NB4 (cell line): ENCODE measurements at regions not wholly inside any gene's neighbourhood (a gene's known extent, or its start where the extent isn't known, plus 50 kb on each side); places are given as distances from the start of the nearest gene placed in this dataset.

Source experiments
- DNase-seq: peaks from one replicate; pipeline ENCODE4 v3.0.0; 2010; ENCODE audit warnings: low read depth
- H3K4me3 ChIP-seq: one replicate; pipeline ENCODE4 v1.5.1; 2011; ENCODE audit warnings: mild to moderate bottlenecking, low read depth, low read length, moderate library complexity
- MYC ChIP-seq: IDR thresholded peaks from 2 replicates; pipeline ENCODE4 v1.6.1; 2011; ENCODE audit warnings: low read depth, low read length
- POLR2A ChIP-seq: IDR thresholded peaks from 2 replicates; pipeline ENCODE4 v1.6.1; 2011; ENCODE audit warnings: mild to moderate bottlenecking; ENCODE audit not compliant: insufficient read length; ENCODE audit errors: extremely low read depth
- TF ChIP-seq, protein P1 (sequence below): IDR thresholded peaks from one replicate; pipeline ENCODE4 v1.5.1; 2012; ENCODE audit warnings: low read depth, low read length
- TF ChIP-seq, protein P2 (sequence below): IDR thresholded peaks from 2 replicates; pipeline ENCODE4 v1.6.1; 2011; ENCODE audit warnings: low read depth, low read length

DNA sequence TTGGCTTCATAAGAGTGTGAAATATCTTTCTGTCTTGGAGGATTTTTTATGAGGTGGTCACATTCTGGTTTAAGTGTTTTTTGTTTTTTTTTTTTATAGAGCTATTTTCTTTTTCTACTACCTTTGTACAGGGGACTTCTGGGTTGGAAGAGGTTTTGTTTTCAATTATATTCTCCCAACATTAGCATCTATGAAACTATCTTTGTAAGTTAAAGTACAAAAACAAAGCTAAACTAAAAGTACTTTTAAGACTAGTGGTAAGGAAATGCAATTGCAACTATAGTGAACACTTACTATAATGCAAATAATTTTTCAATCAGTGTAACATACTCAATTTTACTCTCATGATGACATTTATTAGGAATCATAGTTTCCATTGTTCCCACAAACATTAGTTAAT is 688.2 kb downstream of the SI start:
- no peak overlapping the region for H3K4me3 ChIP-seq
- DNase-seq, result no peak
- TF ChIP-seq POLR2A, result no peak
- TF ChIP-seq, protein P1, sequence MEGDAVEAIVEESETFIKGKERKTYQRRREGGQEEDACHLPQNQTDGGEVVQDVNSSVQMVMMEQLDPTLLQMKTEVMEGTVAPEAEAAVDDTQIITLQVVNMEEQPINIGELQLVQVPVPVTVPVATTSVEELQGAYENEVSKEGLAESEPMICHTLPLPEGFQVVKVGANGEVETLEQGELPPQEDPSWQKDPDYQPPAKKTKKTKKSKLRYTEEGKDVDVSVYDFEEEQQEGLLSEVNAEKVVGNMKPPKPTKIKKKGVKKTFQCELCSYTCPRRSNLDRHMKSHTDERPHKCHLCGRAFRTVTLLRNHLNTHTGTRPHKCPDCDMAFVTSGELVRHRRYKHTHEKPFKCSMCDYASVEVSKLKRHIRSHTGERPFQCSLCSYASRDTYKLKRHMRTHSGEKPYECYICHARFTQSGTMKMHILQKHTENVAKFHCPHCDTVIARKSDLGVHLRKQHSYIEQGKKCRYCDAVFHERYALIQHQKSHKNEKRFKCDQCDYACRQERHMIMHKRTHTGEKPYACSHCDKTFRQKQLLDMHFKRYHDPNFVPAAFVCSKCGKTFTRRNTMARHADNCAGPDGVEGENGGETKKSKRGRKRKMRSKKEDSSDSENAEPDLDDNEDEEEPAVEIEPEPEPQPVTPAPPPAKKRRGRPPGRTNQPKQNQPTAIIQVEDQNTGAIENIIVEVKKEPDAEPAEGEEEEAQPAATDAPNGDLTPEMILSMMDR, result no peak
- TF ChIP-seq, protein P2, sequence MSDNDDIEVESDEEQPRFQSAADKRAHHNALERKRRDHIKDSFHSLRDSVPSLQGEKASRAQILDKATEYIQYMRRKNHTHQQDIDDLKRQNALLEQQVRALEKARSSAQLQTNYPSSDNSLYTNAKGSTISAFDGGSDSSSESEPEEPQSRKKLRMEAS, result no peak

DNA sequence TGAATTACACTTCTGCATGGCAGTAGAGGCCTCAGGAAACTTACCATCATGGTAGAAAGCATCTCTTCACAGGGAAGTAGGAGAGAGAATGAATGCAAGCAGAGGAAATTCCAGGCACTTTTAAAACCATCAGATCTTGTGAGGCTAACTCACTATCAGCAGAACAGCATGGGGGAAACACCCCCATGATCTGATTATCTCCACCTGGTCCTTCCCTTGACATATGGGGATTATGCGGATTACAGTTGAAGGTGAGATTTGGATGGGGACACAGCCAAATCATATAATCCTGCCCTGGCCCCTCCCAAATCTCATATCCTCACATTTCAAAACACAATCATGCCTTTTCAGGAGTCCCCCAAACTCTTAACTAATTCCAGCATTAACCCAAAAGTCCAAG is 691.1 kb downstream of the SI start:
- H3K4me3 ChIP-seq, result no peak overlapping the region
- TF ChIP-seq POLR2A, result no peak
- TF ChIP-seq, protein P1, result no peak
- no peak for TF ChIP-seq MYC
- TF ChIP-seq, protein P2, result no peak
- DNase-seq, result no peak

DNA sequence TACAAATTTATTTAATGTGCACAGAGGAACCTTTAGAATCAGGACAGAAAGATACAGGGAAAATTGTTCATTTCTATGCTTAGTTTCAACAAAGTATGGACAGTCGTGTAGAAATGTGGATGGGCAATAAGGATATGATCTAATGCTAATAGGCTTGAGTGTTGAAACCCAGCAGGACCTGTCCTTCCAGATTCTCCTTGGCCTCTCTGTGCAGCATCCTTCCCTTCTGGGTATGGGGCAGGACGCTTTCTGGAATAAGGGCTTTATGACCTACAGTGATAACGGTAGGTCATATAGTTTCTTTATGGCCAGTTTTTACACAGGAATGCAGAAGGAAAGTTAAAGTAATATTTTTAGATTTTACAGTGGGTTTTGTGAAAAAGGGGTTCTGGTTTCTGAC is 698.1 kb downstream of the SI start:
- no peak overlapping the region for H3K4me3 ChIP-seq
- TF ChIP-seq, protein P2, result no peak
- TF ChIP-seq POLR2A, result no peak
- TF ChIP-seq, protein P1, result no peak
- no peak for TF ChIP-seq MYC
- DNase-seq, result no peak

DNA sequence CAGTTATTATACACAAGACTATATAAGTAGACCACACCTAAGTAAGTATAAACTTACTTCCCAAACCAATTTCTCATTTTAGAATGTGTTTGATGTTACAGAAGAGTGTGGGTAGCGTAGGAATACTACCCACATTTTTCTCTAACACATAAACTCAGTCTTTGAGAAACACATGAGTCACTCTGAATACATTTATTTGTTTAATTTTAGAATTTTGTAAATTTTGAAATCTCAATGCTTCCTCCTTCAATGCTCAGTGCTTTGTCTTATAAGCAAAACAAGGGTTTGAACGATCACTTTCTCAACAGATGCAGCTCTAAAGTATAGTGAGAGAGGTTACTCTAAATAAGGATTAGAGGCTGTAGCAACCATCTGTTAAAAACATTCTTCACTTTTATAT is 700.8 kb downstream of the SI start:
- no peak for DNase-seq
- no peak overlapping the region for H3K4me3 ChIP-seq
- TF ChIP-seq, protein P1, result no peak
- TF ChIP-seq, protein P2, result no peak
- TF ChIP-seq POLR2A, result no peak
- no peak for TF ChIP-seq MYC

DNA sequence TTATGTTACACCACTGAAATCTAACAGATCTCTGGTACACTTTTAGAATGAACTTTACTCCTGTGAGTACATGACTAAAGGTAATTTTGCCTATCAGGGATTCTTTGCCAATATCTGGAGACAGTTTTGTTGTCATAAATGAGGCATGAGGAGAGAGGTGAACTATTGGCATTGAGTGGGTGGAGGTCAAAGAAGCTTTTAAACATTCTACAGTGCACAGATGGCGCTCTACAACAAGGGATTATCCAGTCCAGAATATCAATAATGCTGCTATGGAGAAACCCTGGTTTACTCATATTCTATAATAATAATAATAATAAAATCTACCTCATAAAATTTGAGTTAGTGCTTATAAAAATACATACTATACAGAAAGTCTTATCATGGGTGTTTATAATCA is 702.3 kb downstream of the SI start:
- DNase-seq, result no peak
- no peak overlapping the region for H3K4me3 ChIP-seq
- TF ChIP-seq, protein P1, result no peak
- TF ChIP-seq, protein P2, result no peak
- no peak for TF ChIP-seq POLR2A
- no peak for TF ChIP-seq MYC

DNA sequence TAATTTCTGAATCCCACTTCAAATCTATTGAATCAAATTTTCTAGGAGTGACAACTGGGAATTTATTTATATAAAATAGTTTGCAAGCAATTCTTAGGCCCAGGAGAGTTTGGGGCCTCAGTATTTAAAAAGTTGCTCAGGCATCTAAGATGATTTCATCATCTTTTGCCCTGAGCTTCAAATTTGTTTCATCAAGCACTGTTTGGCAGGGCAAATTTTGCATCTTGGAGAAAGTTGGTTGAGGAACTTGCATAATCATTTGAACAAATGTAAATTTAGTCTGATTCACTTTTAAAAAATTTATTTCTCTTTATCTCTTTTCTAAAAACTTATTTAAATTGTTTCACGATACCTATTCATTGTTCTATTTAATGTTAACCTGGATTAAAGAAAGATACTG is 702.8 kb downstream of the SI start:
- TF ChIP-seq, protein P2, result no peak
- TF ChIP-seq, protein P1, result no peak
- TF ChIP-seq MYC (no peak), POLR2A (no peak)
- DNase-seq, result no peak
- no peak overlapping the region for H3K4me3 ChIP-seq
